SIG-M5 treated with dmso at 0.1 percent for 504 hours (cell line): ENCODE measurements at regions not wholly inside any gene's neighbourhood (a gene's known extent, or its start where the extent isn't known, plus 50 kb on each side); places are given as distances from the start of the nearest gene placed in this dataset.
A peak's percentile ranks its signal among the peaks of the same experiment; 100 is the strongest.
"Not testable (repeated sequence)": the region's sequence is repeated elsewhere in the genome, so short reads cannot be mapped to it uniquely, and the experiment has no call there.

Source experiments
- DNase-seq: peaks from one replicate; lab custom pipeline; 2025; ENCODE audit not compliant: unreplicated experiment; lab: John Stamatoyannopoulos, UW

- DNase-seq: not testable (repeated sequence)
Measured at GRCh38 chrX:149420566-149420965, 84.5 kb downstream of the IDS start.

GRCh38 chrX:149398027-149398426 is 107.1 kb downstream of the IDS start:
- DNase-seq: no peak

- peak; percentile 16 for DNase-seq
Measured at GRCh38 chrX:149392921-149393320, 112.2 kb downstream of the IDS start.

- DNase-seq: no peak
Measured at GRCh38 chrX:149383852-149384251, 121.3 kb downstream of the IDS start.

- DNase-seq: no peak
Measured at GRCh38 chrX:149374751-149375150, 130.4 kb downstream of the IDS start.

- DNase-seq: no peak
Measured at GRCh38 chrX:149372866-149373265, 132.2 kb downstream of the IDS start.

GRCh38 chrX:149371986-149372385 is 133.1 kb downstream of the IDS start:
- DNase-seq: no peak

GRCh38 chrX:149370097-149370496 is 135.0 kb downstream of the IDS start:
- no peak for DNase-seq

- DNase-seq: no peak
Measured at GRCh38 chrX:149365552-149365951, 139.6 kb downstream of the IDS start.

- no peak for DNase-seq
Measured at GRCh38 chrX:149365061-149365460, 140.0 kb downstream of the IDS start.

GRCh38 chrX:149363965-149364364 is 141.1 kb downstream of the IDS start:
- no peak for DNase-seq

GRCh38 chrX:149346306-149346705 is 158.8 kb downstream of the IDS start:
- DNase-seq: no peak

- no peak for DNase-seq
Measured at GRCh38 chrX:149322316-149322715, 182.8 kb downstream of the IDS start.

- DNase-seq: no peak
Measured at GRCh38 chrX:149313871-149314371, 191.2 kb downstream of the IDS start.

- no peak for DNase-seq
Measured at GRCh38 chrX:149312988-149313387, 192.1 kb downstream of the IDS start.

GRCh38 chrX:149312097-149312496 is 193.0 kb downstream of the IDS start:
- DNase-seq: no peak

GRCh38 chrX:149302705-149303104 is 202.4 kb downstream of the IDS start:
- no peak for DNase-seq

- DNase-seq: no peak
Measured at GRCh38 chrX:149298111-149298510, 207.0 kb downstream of the IDS start.

- no peak for DNase-seq
Measured at GRCh38 chrX:149296092-149296491, 209.0 kb downstream of the IDS start.

- DNase-seq: peak; percentile 22
Measured at GRCh38 chrX:149286940-149287349, 218.2 kb downstream of the IDS start.

GRCh38 chrX:149284616-149285015 is 220.5 kb downstream of the IDS start:
- no peak for DNase-seq

- no peak for DNase-seq
Measured at GRCh38 chrX:149283853-149284252, 221.3 kb downstream of the IDS start.

- DNase-seq: no peak
Measured at GRCh38 chrX:149282909-149283308, 222.2 kb downstream of the IDS start.

- DNase-seq: no peak
Measured at GRCh38 chrX:149280011-149280410, 225.1 kb downstream of the IDS start.
